SU-DHL-6 (cell line): ENCODE measurements at regions not wholly inside any gene's neighbourhood (a gene's known extent, or its start where the extent isn't known, plus 50 kb on each side); places are given as distances from the start of the nearest gene placed in this dataset.

ENCODE experiments used
- H2AFZ ChIP-seq: fragments of 200-600 bp; sonication (generic); 2 replicates; pipeline ENCODE4 v1.6.1; 2014; ENCODE audit warnings: low read depth, mild to moderate bottlenecking, moderate library complexity, mixed read lengths, antibody characterized with exemption, low read length; ENCODE audit not compliant: severe bottlenecking
- H3F3A ChIP-seq: fragments of 200-600 bp; shearing (Covaris generic); 2 replicates; pipeline ENCODE4 v1.6.0; 2016; ENCODE audit warnings: antibody characterized with exemption, mild to moderate bottlenecking; ENCODE audit not compliant: insufficient read depth
- H3K27ac ChIP-seq: fragments of 200-600 bp; sonication (generic); 2 replicates; pipeline ENCODE4 v1.5.1; 2016; ENCODE audit warnings: low read depth, mild to moderate bottlenecking, low read length, moderate library complexity, mixed read lengths
- H3K27me3 ChIP-seq: fragments of 200-600 bp; sonication (generic), shearing (Covaris generic); 2 replicates; pipeline ENCODE4 v1.6.0; 2014; ENCODE audit warnings: mild to moderate bottlenecking, low read length
- H3K36me3 ChIP-seq: fragments of 200-600 bp; sonication (generic); 2 replicates; pipeline ENCODE4 v1.6.1; 2014; ENCODE audit warnings: mild to moderate bottlenecking, low read length, mixed read lengths
- H3K4me2 ChIP-seq: fragments of 300-600, 200-600 bp; shearing (Covaris generic), sonication (generic); 2 replicates; pipeline ENCODE4 v1.6.0; 2014; ENCODE audit warnings: low read length, low read depth, mild to moderate bottlenecking; ENCODE audit not compliant: poor library complexity, severe bottlenecking
- H3K4me3 ChIP-seq: fragments of 200-600 bp; sonication (generic); 2 replicates; pipeline ENCODE4 v1.5.1; 2014; ENCODE audit warnings: antibody characterized with exemption, low read length, mild to moderate bottlenecking, mixed read lengths; ENCODE audit not compliant: insufficient read depth, poor library complexity, severe bottlenecking
- H3K79me2 ChIP-seq: fragments of 200-600 bp; sonication (generic); 2 replicates; pipeline ENCODE4 v1.6.1; 2014; ENCODE audit warnings: mild to moderate bottlenecking, low read length, moderate library complexity; ENCODE audit not compliant: insufficient read depth
- H3K9ac ChIP-seq: fragments of 200-600 bp; sonication (generic); 2 replicates; pipeline ENCODE4 v1.7.0; 2014; ENCODE audit warnings: mild to moderate bottlenecking, low read length
- H3K9me2 ChIP-seq: fragments of 200-600 bp; sonication (generic); replicated peaks from 2 replicates; pipeline ENCODE4 v1.6.1; 2014; ENCODE audit warnings: low read length; ENCODE audit not compliant: insufficient read depth
- H3K9me3 ChIP-seq: fragments of 200-600 bp; sonication (generic); 2 replicates; pipeline ENCODE4 v1.6.1; 2014; ENCODE audit warnings: low read length, mixed read lengths; ENCODE audit not compliant: insufficient read depth
- H4K20me1 ChIP-seq: fragments of 200-600 bp; sonication (generic); 2 replicates; pipeline ENCODE4 v1.6.1; 2014; ENCODE audit warnings: low read depth, mild to moderate bottlenecking, antibody characterized with exemption, low read length, moderate library complexity, mixed read lengths
- EZH2phosphoT487 ChIP-seq: fragments of 200-600 bp; sonication (generic), shearing (Covaris generic); conservative IDR thresholded peaks from 2 replicates; pipeline ENCODE4 v1.6.1; 2018; ENCODE audit warnings: mild to moderate bottlenecking, antibody characterized with exemption, low read length, moderate library complexity, mixed read lengths
- TF ChIP-seq, protein P1 (sequence below): fragments of 200-600 bp; sonication (generic); IDR thresholded peaks from one replicate; pipeline ENCODE4 v1.5.1; 2017; ENCODE audit warnings: antibody characterized with exemption, mild to moderate bottlenecking, low read length, moderate library complexity; ENCODE audit not compliant: insufficient read depth, poor library complexity, severe bottlenecking

DNA sequence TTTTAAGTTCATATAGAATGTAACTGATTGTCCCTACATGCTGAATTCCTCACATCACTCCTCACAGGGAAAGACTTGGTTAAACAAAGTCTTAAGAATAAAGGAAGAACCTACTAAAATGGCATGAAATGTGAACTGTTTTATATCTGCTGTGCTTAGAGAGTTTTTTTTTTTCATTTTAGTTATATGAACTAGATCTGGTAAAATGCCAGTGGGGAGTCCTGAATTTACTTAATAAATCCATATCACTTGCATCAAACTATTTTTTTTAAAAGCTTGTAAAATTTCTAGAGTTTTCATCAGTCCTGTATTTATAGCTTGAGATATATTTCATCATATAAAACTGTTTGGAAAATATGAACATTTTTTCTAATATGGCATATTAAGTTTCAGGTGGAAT, 1528.6 kb downstream of the EFNA5 start:
- no peaks in the 10 kb centered on the region for H3K9me2 ChIP-seq
- H3K79me2 ChIP-seq = no peaks in the 10 kb centered on the region
- no peak overlapping the region for H2AFZ ChIP-seq
- no peak overlapping the region for H3K4me3 ChIP-seq
- H3K27ac ChIP-seq = no peak overlapping the region
- no peak overlapping the region for H3K4me2 ChIP-seq
- H3F3A ChIP-seq = no peaks in the 10 kb centered on the region
- H4K20me1 ChIP-seq = no peaks in the 10 kb centered on the region
- TF ChIP-seq EZH2phosphoT487 = no peak
- H3K9ac ChIP-seq = no peak overlapping the region
- H3K27me3 ChIP-seq = no peaks in the 10 kb centered on the region
- H3K36me3 ChIP-seq = no peaks in the 10 kb centered on the region
- no peaks in the 10 kb centered on the region for H3K9me3 ChIP-seq

DNA sequence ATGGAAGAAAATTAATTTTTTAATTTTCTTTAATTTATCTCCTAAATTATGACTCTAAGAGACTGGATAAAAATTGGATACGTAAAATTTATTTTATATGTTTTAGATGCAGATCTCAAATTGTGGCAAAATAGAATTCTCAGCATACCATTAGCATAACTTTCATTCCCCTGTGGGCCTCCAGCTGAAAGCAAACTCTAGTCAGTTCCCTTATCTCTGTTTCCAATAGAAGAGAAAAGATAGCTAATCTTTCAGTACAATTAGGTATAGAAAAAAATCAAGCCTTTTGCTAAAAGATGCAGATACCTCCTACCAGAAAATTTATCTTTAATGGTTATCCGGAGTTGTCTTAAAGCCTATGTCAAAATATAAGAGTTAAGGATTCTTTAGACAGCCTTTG, 1530.6 kb downstream of the EFNA5 start:
- Histone ChIP-seq H4K20me1 (no peaks in the 10 kb centered on the region), H3K9me2 (no peaks in the 10 kb centered on the region), H3K27me3 (no peaks in the 10 kb centered on the region), H3K4me2 (no peak overlapping the region), H3K9me3 (no peaks in the 10 kb centered on the region), H3K36me3 (no peaks in the 10 kb centered on the region), H3K27ac (no peak overlapping the region), H3K4me3 (no peak overlapping the region), H2AFZ (no peak overlapping the region), H3K79me2 (no peaks in the 10 kb centered on the region), H3K9ac (no peak overlapping the region), H3F3A (no peaks in the 10 kb centered on the region)
- TF ChIP-seq EZH2phosphoT487 = no peak
- TF ChIP-seq, protein P1, sequence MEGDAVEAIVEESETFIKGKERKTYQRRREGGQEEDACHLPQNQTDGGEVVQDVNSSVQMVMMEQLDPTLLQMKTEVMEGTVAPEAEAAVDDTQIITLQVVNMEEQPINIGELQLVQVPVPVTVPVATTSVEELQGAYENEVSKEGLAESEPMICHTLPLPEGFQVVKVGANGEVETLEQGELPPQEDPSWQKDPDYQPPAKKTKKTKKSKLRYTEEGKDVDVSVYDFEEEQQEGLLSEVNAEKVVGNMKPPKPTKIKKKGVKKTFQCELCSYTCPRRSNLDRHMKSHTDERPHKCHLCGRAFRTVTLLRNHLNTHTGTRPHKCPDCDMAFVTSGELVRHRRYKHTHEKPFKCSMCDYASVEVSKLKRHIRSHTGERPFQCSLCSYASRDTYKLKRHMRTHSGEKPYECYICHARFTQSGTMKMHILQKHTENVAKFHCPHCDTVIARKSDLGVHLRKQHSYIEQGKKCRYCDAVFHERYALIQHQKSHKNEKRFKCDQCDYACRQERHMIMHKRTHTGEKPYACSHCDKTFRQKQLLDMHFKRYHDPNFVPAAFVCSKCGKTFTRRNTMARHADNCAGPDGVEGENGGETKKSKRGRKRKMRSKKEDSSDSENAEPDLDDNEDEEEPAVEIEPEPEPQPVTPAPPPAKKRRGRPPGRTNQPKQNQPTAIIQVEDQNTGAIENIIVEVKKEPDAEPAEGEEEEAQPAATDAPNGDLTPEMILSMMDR = no peak

- TF ChIP-seq, protein P1 = no peak
- TF ChIP-seq EZH2phosphoT487 = no peak
- Histone ChIP-seq H3K27me3 (no peaks in the 10 kb centered on the region), H3K4me2 (no peak overlapping the region), H3K36me3 (no peaks in the 10 kb centered on the region), H4K20me1 (no peaks in the 10 kb centered on the region), H3K9me3 (no peaks in the 10 kb centered on the region), H3K9ac (no peak overlapping the region), H3K9me2 (no peaks in the 10 kb centered on the region), H3K79me2 (no peaks in the 10 kb centered on the region), H3K4me3 (no peak overlapping the region), H3F3A (no peaks in the 10 kb centered on the region), H2AFZ (no peak overlapping the region), H3K27ac (no peak overlapping the region)
These were observed 1534.7 kb downstream of the EFNA5 start for GRCh38 chr5:106136061-106136460.

- no peak overlapping the region for H3K27ac ChIP-seq
- H3K4me2 ChIP-seq = no peak overlapping the region
- H3K9me3 ChIP-seq = no peaks in the 10 kb centered on the region
- H3F3A ChIP-seq = no peaks in the 10 kb centered on the region
- H3K9ac ChIP-seq = no peak overlapping the region
- no peak overlapping the region for H2AFZ ChIP-seq
- no peaks in the 10 kb centered on the region for H3K9me2 ChIP-seq
- H4K20me1 ChIP-seq = no peaks in the 10 kb centered on the region
- no peak overlapping the region for H3K4me3 ChIP-seq
- no peaks in the 10 kb centered on the region for H3K79me2 ChIP-seq
- TF ChIP-seq, protein P1 = no peak
- TF ChIP-seq EZH2phosphoT487 = no peak
- H3K27me3 ChIP-seq = no peaks in the 10 kb centered on the region
- H3K36me3 ChIP-seq = no peaks in the 10 kb centered on the region
These were observed 1535.3 kb downstream of the EFNA5 start for GRCh38 chr5:106135473-106135872.
